ENCODE measurements at regions not wholly inside any gene's neighbourhood (a gene's known extent, or its start where the extent isn't known, plus 50 kb on each side); places are given as distances from the start of the nearest gene placed in this dataset.

GRCh38 chr5:71782771-71783770 lies 64.0 kb downstream of the CARTPT start:
- dilution Hi-C loops (cut with MboI; ENCODE audit: extremely low pct_ligation_motif_present, low sequenced_read_pairs): no loop called here
- Histone ChIP-seq H3K9ac (ENCODE audit: control insufficient read depth, extremely low read depth, insufficient read depth, low read length) (peak overlapping the region; percentile 16), H3K27me3 (ENCODE audit: control insufficient read depth, extremely low read depth, insufficient read depth, low read length) (no peaks in the 10 kb centered on the region), H3K36me3 (ENCODE audit: control insufficient read depth in 2 of 2, extremely low read depth in 1 of 2, insufficient read depth in 2 of 2, low read length in 2 of 2) (no peaks in the 10 kb centered on the region), H2AFZ (ENCODE audit: control insufficient read depth, low read length) (peak overlapping the region; percentile 89), H3K27ac (ENCODE audit: control insufficient read depth, insufficient read depth, low read length) (no peak overlapping the region), H3K4me3 (ENCODE audit: control insufficient read depth in 2 of 3, extremely low read depth in 1 of 3, insufficient read depth in 2 of 3, low read depth in 1 of 3, low read length in 3 of 3) (peak overlapping the region in 2 of 3 experiments; percentile 56 to 60), H3K9me3 (ENCODE audit: control insufficient read depth, low read depth, low read length) (no peaks in the 10 kb centered on the region), H3K4me1 (ENCODE audit: control insufficient read depth, extremely low read depth, insufficient read depth, low read length) (peaks cover 18% of the 10 kb centered on the region), H3K9me1 (ENCODE audit: control insufficient read depth, extremely low read depth, insufficient read depth, low read length) (no peaks in the 10 kb centered on the region), H4K20me1 (ENCODE audit: control insufficient read depth, extremely low read depth, insufficient read depth, low read length) (no peaks in the 10 kb centered on the region), H3K79me2 (ENCODE audit: control insufficient read depth, insufficient read depth, low read length) (no peaks in the 10 kb centered on the region), H3K4me2 (ENCODE audit: control insufficient read depth, extremely low read depth, insufficient read depth, low read depth, low read length) (peak overlapping the region; percentile 87)
- peak; percentile 74 to 80 (median 75) for TF ChIP-seq CTCF (optimal IDR thresholded peaks at IDR 0.05 in 1 of 3, IDR thresholded peaks at IDR 0.05 in 1 of 3, conservative IDR thresholded peaks at IDR 0.05 in 1 of 3; ENCODE audit: extremely low read depth in 1 of 3, insufficient read depth in 2 of 3, low read length in 3 of 3)
- TF ChIP-seq EZH2 (IDR thresholded peaks at IDR 0.05; ENCODE audit: low read length): no peak
- FAIRE-seq (peak; percentile 64), DNase-seq (ENCODE audit: low read depth, low spot score) (no peak)

GRCh38 chr5:71783891-71784290 lies 64.8 kb downstream of the CARTPT start:
- dilution Hi-C loops (cut with MboI; ENCODE audit: extremely low pct_ligation_motif_present, low sequenced_read_pairs): no loop called here
- Histone ChIP-seq H2AFZ (ENCODE audit: control insufficient read depth, low read length) (no peak overlapping the region), H3K9me1 (ENCODE audit: control insufficient read depth, extremely low read depth, insufficient read depth, low read length) (no peaks in the 10 kb centered on the region), H3K9me3 (ENCODE audit: control insufficient read depth, low read depth, low read length) (no peaks in the 10 kb centered on the region), H3K36me3 (ENCODE audit: control insufficient read depth in 2 of 2, extremely low read depth in 1 of 2, insufficient read depth in 2 of 2, low read length in 2 of 2) (no peaks in the 10 kb centered on the region), H3K9ac (ENCODE audit: control insufficient read depth, extremely low read depth, insufficient read depth, low read length) (no peak overlapping the region), H3K27me3 (ENCODE audit: control insufficient read depth, extremely low read depth, insufficient read depth, low read length) (peaks cover 4% of the 10 kb centered on the region), H3K4me3 (ENCODE audit: control insufficient read depth in 2 of 3, extremely low read depth in 1 of 3, insufficient read depth in 2 of 3, low read depth in 1 of 3, low read length in 3 of 3) (no peak overlapping the region), H3K79me2 (ENCODE audit: control insufficient read depth, insufficient read depth, low read length) (no peaks in the 10 kb centered on the region), H3K27ac (ENCODE audit: control insufficient read depth, insufficient read depth, low read length) (no peak overlapping the region), H4K20me1 (ENCODE audit: control insufficient read depth, extremely low read depth, insufficient read depth, low read length) (no peaks in the 10 kb centered on the region), H3K4me2 (ENCODE audit: control insufficient read depth, extremely low read depth, insufficient read depth, low read depth, low read length) (no peak overlapping the region), H3K4me1 (ENCODE audit: control insufficient read depth, extremely low read depth, insufficient read depth, low read length) (peaks cover 18% of the 10 kb centered on the region)
- FAIRE-seq (no peak), DNase-seq (ENCODE audit: low read depth, low spot score) (peak; percentile 33)
- TF ChIP-seq EZH2 (IDR thresholded peaks at IDR 0.05; ENCODE audit: low read length) (no peak), CTCF (optimal IDR thresholded peaks at IDR 0.05 in 1 of 3, IDR thresholded peaks at IDR 0.05 in 1 of 3, conservative IDR thresholded peaks at IDR 0.05 in 1 of 3; ENCODE audit: extremely low read depth in 1 of 3, insufficient read depth in 2 of 3, low read length in 3 of 3) (no peak)
